Stimulated activated CD8-positive, alpha-beta memory T cell treated with anti-CD3 and anti-CD28 coated beads, Interleukin-12 subunit alpha, Interleukin-12 subunit beta, amount 100 ng/mL, for 24 hours (primary cell): ENCODE measurements at regions not wholly inside any gene's neighbourhood (a gene's known extent, or its start where the extent isn't known, plus 50 kb on each side); places are given as distances from the start of the nearest gene placed in this dataset.
"Not testable (repeated sequence)": the region's sequence is repeated elsewhere in the genome, so short reads cannot be mapped to it uniquely, and the experiment has no call there.

Experiments
- DNase-seq: peaks from one replicate; pipeline ENCODE4 v3.0.0-alpha.2; 2020; ENCODE audit errors: extremely low read depth

DNA sequence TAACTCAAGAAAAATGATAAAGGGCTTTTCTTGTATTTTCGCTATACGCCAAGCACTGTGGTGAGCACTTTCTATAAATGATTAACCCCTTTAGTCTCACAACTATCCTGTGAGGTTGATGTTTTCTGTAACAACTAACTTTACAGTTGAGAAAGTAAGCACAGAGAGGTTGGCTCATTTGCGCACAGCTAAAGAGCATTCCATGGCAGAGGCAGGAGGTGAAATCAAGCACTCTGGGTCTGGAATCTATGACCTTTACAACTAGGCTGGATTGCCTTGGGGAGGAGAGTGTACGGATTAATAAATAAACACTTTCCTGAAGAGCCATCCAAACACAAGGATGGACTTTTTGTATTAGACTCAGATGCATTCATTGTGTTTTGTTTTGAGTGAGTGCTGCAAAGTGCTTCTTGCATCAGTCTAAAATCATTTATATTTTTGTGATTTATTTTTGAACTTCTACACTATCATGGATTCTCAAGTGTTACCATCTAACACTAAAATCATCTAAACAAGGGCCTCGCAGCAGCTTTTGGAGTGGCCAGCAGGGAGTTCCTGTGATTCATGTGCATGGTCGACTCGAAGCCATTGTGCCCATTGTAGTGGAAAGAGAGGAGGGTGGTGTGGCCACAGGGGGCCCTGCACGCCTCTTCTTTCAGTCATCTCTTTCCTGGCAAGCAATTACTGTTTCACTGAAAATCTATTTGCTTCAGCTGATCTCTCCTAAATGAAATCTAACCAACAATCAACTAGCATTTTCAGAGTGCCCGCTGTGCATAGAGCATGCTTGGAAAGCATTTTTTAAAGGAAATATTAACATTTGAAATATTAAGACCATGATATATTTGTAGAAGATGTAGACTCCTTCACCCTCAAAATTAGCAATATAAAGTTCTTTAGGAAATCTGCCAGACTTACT, 633.4 kb upstream of the COBL start:
- no peak for DNase-seq

DNA sequence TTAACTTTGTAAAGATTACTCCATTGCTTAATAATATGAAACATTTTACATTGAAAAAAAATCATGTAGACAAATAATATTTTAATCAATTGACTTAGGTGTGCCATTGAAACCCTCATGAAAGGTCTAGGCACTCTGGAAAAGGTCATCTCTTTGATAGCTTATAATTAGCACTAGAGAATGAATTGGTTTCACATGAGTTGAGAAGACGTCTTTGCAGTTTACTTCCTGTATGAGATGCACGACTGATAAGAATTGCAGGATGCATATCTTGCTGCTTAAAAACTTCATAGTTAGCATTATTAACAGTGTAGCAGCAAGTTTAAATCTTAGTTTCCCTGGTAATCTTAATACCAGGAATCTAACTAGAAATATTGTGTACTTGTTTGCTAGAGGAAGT, 614.2 kb upstream of the COBL start:
- DNase-seq: no peak

- no peak for DNase-seq
Measured at GRCh38 chr7:51929818-51930217, 613.2 kb upstream of the COBL start.

DNA sequence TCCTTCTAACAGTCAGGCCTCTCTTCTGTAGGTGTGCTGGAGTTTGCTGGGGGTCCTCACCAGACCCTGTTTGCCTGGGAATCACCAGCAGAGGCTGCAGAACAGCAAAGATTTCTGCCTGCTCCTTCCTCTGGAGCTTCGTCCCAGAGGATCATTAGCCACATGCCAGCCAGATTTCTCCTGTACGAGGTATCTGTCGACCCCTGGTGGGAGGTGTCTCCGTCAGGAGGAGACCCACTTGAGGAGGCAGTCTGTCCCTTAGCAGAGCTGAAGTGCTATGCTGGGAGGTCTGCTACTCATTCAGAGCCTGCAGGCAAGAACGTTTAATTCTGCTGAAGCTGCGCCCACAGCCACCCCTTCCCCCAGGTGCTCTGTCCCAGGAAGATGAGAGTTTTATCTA, 611.1 kb upstream of the COBL start:
- DNase-seq: no peak

GRCh38 chr7:51918581-51918980, 602.0 kb upstream of the COBL start:
- DNase-seq: no peak

- DNase-seq: no peak
Measured at GRCh38 chr7:51901489-51901840, 584.9 kb upstream of the COBL start.

- DNase-seq: not testable (repeated sequence)
Measured at GRCh38 chr7:51900755-51901488, 584.3 kb upstream of the COBL start.

DNA sequence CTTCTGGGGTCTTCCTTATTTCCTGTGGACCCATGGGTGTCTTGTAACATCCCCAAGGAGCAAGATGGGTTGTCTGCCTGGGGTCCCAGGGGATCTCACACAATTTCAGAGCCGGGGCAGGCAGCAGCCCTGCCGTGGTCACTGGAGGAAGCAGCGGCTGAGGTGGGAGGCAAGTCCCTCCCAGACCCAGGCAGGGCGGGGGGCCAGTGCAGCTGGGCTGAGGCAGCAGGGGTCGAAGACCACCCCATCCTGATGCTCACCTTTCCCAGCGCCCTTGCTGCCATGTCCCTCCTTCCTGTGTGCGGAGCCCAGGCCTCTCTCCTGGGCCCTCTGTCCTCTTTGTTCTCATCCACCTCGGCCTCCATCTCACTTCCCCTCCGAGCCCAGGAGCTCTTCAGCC, 583.0 kb upstream of the COBL start:
- DNase-seq: no peak

- DNase-seq: no peak
Measured at GRCh38 chr7:51882412-51882811, 565.8 kb upstream of the COBL start.

DNA sequence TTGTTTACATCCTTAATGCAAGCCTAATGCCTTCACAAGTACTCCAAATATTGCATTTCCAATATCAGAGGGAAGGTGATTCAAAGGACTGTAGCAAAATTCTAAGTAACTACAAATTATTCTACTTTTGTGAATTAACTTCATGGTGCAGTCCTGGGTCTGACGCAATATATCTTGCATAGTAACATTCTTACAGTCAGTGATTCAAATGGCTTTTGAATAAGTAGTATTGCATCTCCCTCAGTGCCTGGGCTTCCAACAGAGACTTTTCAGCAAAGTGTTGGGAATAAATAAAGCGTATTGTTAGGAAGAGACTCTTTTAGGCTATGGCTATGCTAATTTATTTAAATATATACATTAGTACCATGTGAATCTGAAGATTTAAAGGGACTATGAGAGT, 564.7 kb upstream of the COBL start:
- no peak for DNase-seq

DNA sequence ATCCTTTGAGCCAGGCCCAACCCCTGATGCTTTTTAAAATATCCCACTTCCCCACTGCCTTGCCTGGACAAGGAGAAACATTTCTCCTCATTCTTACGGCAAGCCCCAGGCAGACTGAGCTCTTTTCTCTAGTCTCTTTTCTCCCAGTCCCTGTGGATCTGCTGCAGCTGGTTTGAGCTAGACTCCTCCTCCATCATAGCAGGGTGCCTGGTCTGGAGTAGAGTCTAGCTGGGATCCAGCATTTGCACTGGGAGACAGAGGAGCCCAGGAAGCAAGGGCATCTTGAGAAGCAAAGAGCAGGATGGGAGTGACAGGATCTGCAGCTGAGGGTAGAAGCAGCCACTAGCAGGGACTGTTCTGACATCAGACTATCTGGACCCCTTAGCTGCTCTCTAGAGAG, 562.3 kb upstream of the COBL start:
- DNase-seq: no peak

GRCh38 chr7:51869452-51869851, 552.8 kb upstream of the COBL start:
- DNase-seq: no peak

GRCh38 chr7:51867117-51867516, 550.5 kb upstream of the COBL start:
- no peak for DNase-seq

GRCh38 chr7:51860305-51860704, 543.7 kb upstream of the COBL start:
- no peak for DNase-seq

DNA sequence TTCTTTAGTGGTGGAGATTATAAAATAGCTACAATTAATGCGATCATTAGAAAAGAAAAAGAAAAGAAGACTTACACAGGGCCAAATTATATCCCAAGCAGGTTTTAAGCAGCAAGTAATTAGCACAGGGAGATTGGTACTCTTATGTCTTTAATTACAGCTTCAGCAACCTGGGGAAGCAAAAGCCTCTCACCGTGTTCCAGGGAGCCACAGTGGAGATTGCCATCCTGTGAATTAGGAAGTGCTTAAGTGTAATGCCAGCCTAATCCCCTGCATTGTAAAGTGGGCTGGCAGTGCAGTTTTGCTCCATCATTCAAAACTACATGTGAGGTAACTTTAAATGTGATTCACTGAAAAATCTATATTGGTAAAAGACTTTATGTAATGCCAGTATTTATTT, 533.5 kb upstream of the COBL start:
- no peak for DNase-seq

DNA sequence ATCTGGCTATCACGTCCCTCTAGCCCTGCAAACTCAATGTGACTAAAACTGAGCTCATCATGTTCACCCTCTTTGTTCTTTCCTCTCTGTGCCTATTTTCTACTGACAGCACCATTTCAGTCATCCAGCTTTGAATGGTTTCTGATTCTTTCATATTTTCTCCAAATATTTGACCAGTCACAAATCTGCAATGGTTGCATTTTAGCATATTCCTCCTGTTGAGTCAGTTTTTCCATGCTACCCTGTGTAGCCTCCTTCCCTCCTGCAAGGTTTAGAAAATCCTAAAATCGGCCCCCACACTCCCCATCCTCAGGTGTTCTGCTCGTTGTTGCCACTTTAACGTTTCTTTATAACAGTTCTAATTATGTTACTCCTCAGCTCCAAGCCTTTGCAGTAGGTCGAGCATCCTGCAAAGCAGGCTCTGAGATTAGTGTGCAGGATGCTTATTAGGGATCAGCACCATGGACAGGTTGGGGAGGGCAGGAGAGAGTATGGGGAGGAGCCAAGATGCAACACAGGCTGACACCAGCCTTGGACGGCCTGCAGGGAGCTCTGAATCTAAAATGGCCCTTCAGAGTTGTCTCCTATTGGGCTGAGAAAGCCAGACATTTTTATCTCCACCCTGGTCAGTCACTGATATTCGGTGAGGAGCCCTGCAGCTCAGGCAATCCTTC, 531.0 kb upstream of the COBL start:
- no peak for DNase-seq

GRCh38 chr7:51839130-51839529, 522.5 kb upstream of the COBL start:
- DNase-seq: not testable (repeated sequence)

GRCh38 chr7:51827631-51828030, 511.0 kb upstream of the COBL start:
- DNase-seq: no peak

DNA sequence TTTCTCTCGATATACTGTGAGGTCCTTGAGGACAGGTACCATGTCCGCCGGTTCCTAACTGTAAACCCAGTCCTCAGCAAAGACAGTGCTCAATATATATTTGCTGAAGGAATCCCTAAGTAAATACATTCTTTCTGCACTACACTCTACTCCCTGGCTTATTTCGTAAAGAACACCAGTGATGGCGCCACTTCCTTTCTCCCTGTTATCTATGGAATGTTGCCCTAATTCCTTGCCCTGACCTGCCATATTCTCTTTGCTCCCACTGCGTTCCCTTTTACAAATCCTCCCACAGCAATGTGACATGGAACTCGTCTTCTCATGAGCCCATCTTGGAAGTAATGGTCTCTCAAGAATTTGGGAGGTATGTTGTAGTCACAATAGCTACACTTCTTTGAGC, 507.4 kb upstream of the COBL start:
- no peak for DNase-seq

DNA sequence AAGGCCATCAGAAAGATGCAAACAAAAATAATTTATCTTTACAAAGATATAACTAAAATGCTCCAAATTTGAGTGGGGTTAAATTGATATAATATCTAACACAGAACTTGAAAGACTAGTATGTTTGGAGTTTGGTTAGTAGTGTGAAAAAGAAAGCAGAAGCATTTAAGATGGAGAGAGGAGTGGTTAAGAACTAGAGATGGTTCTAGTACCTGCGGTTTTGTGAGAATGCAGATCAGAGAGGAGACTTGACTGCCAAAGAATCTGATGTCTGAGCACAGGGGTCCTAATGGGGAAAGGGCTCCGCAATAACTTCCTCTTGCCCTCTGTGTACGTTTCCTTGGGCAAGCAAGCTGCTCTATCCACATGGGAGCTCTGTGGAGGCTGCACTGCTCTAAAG, 506.8 kb upstream of the COBL start:
- no peak for DNase-seq

GRCh38 chr7:51817694-51818225, 501.2 kb upstream of the COBL start:
- no peak for DNase-seq

GRCh38 chr7:51805783-51806431, 489.3 kb upstream of the COBL start:
- DNase-seq: not testable (repeated sequence)
